Osteocyte (in vitro differentiated cells): ENCODE measurements at regions not wholly inside any gene's neighbourhood (a gene's known extent, or its start where the extent isn't known, plus 50 kb on each side); places are given as distances from the start of the nearest gene placed in this dataset.

Source experiments
- DNase-seq: peaks from one replicate; pipeline ENCODE4 v3.0.0; 2021; ENCODE audit warnings: mixed read lengths; ENCODE audit not compliant: unreplicated experiment; ENCODE audit errors: extremely low spot score
- H3K27ac Mint-ChIP-seq: one replicate; pipeline ENCODE4 v1.8.0; 2021; ENCODE audit warnings: mild to moderate bottlenecking, mixed read lengths; ENCODE audit not compliant: unreplicated experiment
- H3K27me3 Mint-ChIP-seq: one replicate; pipeline ENCODE4 v1.8.0; 2021; ENCODE audit warnings: mixed read lengths; ENCODE audit not compliant: unreplicated experiment
- H3K36me3 Mint-ChIP-seq: one replicate; pipeline ENCODE4 v1.8.0; 2021; ENCODE audit warnings: mixed read lengths; ENCODE audit not compliant: unreplicated experiment
- H3K4me1 Mint-ChIP-seq: one replicate; pipeline ENCODE4 v1.8.0; 2021; ENCODE audit warnings: mixed read lengths; ENCODE audit not compliant: unreplicated experiment
- H3K4me3 Mint-ChIP-seq: one replicate; pipeline ENCODE4 v1.8.0; 2021; ENCODE audit warnings: mild to moderate bottlenecking, moderate library complexity, mixed read lengths; ENCODE audit not compliant: unreplicated experiment
- H3K9me3 Mint-ChIP-seq: one replicate; pipeline ENCODE4 v1.8.0; 2021; ENCODE audit warnings: mixed read lengths; ENCODE audit not compliant: unreplicated experiment
- TF ChIP-seq, protein P1 (sequence below): fragments of 200-600 bp; sonication (generic); IDR thresholded peaks from 2 replicates; pipeline ENCODE4 v1.5.0; 2021; ENCODE audit warnings: antibody characterized with exemption, mild to moderate bottlenecking, moderate library complexity

DNA sequence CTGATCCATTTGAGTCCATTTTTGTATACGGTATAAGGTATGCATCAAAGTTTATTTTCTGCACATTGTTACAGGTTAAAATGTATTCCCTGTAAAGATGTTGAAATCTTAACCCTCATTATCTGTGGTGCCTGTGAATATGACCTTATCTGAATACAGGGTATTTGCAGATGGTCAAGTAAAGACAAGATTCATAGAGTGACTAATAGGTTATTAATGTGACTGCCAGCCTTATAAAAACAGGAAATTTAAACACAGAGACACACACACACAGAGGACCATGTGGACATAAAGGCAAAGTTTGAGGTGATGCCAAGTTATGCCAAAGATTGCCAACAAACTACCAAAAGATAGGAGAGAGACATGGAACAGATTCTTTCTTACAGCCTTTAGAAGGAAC lies 347.2 kb upstream of the DCN start:
- H3K36me3 Mint-ChIP-seq, result peaks cover 2% of the 10 kb centered on the region
- peaks cover 5% of the 10 kb centered on the region for H3K4me1 Mint-ChIP-seq
- DNase-seq, result no peak
- H3K27me3 Mint-ChIP-seq, result no peaks in the 10 kb centered on the region
- no peaks in the 10 kb centered on the region for H3K9me3 Mint-ChIP-seq
- no peak overlapping the region for H3K27ac Mint-ChIP-seq
- no peak overlapping the region for H3K4me3 Mint-ChIP-seq
- TF ChIP-seq, protein P1, sequence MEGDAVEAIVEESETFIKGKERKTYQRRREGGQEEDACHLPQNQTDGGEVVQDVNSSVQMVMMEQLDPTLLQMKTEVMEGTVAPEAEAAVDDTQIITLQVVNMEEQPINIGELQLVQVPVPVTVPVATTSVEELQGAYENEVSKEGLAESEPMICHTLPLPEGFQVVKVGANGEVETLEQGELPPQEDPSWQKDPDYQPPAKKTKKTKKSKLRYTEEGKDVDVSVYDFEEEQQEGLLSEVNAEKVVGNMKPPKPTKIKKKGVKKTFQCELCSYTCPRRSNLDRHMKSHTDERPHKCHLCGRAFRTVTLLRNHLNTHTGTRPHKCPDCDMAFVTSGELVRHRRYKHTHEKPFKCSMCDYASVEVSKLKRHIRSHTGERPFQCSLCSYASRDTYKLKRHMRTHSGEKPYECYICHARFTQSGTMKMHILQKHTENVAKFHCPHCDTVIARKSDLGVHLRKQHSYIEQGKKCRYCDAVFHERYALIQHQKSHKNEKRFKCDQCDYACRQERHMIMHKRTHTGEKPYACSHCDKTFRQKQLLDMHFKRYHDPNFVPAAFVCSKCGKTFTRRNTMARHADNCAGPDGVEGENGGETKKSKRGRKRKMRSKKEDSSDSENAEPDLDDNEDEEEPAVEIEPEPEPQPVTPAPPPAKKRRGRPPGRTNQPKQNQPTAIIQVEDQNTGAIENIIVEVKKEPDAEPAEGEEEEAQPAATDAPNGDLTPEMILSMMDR, result no peak

DNA sequence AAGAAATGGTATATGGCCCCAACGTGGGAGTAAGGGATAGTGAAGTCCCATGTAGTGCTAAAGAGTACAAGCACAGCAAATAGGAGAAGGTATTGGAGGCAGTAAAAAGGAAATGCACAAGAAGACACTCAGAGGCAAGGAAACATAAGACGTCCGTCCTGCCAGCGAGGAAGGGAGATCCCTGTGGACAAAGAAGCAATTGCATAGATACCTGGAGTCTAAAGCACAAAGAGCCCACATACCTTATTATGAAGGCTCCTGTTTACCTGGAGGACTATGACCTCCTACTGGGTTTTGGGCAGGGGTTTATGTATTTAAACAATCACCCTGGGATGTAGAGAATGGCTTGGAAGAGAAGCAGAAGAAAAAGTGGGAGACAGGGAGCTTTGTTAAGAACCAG lies 341.2 kb upstream of the DCN start:
- Mint-ChIP-seq H3K27me3 (no peaks in the 10 kb centered on the region), H3K4me1 (no peaks in the 10 kb centered on the region), H3K27ac (no peak overlapping the region), H3K36me3 (no peaks in the 10 kb centered on the region), H3K9me3 (no peaks in the 10 kb centered on the region), H3K4me3 (no peak overlapping the region)
- TF ChIP-seq, protein P1, result no peak
- no peak for DNase-seq

DNA sequence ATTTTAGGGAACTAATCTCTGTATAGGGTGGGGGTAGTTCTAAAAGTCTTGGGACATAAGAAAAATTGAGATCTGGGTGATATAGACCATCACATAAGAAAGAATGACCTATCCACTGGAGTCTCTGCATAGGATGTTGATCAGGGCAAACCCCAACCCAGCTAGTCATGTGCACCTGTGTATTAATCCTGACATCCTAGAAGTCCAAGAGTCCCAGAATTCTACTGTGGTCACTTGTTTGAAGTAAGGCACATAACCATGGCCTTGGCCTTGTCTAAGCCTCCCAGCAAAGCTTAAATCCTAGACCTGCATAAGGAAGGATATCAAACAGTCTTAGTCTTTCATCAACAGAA lies 334.1 kb upstream of the DCN start:
- TF ChIP-seq, protein P1, result no peak
- Mint-ChIP-seq H3K4me3 (no peak overlapping the region), H3K4me1 (no peaks in the 10 kb centered on the region), H3K27me3 (peaks cover 12% of the 10 kb centered on the region), H3K9me3 (peaks cover 10% of the 10 kb centered on the region), H3K36me3 (no peaks in the 10 kb centered on the region), H3K27ac (no peak overlapping the region)
- no peak for DNase-seq

DNA sequence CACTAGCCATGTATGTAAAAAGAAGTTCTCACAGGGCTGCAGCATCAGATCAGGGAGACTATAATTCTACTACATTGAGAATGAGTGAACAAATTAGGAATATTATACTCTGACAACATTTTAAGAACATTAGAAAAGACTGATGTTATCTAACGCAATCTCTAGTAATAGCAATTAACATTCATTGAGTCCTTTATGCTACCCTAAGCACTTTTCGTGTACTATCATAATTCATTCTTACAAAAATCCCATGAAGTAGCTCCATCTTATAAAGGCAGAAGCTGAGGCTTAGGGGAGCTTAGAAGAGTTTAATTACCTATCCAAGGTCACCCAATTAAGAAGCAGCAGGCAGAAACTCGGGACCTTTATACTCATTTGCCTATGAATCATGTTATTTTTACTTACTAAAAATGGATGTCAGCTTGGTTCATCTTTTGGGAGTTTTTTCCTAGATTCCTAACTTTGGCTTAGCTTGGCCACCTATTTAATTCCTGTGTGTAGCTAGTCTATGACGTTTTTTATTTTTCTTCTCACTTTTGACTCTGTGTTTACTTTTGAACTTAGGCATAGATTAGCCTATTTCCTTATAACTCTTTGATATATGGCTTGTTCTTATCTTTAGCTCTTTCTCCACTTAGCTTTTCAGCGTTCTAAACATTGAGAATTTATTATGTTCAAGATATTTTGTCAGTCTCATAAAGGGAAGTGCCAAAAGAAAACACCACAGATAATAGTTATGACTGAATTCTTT lies 333.5 kb upstream of the DCN start:
- Mint-ChIP-seq H3K4me1 (no peaks in the 10 kb centered on the region), H3K36me3 (no peaks in the 10 kb centered on the region), H3K9me3 (peaks cover 10% of the 10 kb centered on the region), H3K27ac (no peak overlapping the region), H3K27me3 (peaks cover 12% of the 10 kb centered on the region), H3K4me3 (no peak overlapping the region)
- TF ChIP-seq, protein P1, result no peak
- no peak for DNase-seq

DNA sequence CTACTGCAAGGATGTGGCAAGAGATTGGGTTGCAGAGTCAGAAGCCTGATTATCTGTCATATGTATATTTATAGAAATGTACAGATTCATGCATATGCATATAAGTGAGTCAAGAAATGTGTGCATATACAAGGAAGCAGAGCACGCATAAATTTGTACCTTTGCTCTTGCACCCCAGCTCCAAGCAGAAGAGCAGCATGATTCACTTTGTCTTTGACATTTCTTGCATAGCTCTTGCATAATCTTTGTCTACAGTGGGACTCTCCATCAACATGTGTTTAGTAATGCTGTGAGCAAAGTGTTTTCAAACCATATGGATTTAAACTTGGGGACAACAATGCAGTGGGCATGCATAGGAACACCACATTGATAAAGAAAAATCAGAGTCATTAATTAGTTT lies 330.7 kb upstream of the DCN start:
- no peaks in the 10 kb centered on the region for H3K36me3 Mint-ChIP-seq

More for the DNA sequence above, 330.7 kb upstream of the DCN start:
- Mint-ChIP-seq H3K9me3 (peaks cover 14% of the 10 kb centered on the region), H3K27me3 (peaks cover 12% of the 10 kb centered on the region), H3K27ac (no peak overlapping the region), H3K4me3 (no peak overlapping the region), H3K4me1 (no peaks in the 10 kb centered on the region)
- DNase-seq, result no peak
- TF ChIP-seq, protein P1, result no peak
